Esophagus muscularis mucosa (tissue), 3 donors: ENCODE measurements at regions not wholly inside any gene's neighbourhood (a gene's known extent, or its start where the extent isn't known, plus 50 kb on each side); places are given as distances from the start of the nearest gene placed in this dataset.

Source experiments
- CTCF ChIP-seq, 3 experiments: fragments of 200-600 bp in 2 of 3; fragments of 450-650 bp in 1 of 3; sonication (generic) in 2 of 3; IDR thresholded peaks; one replicate each; pipeline ENCODE4 v1.5.1; 2017 to 2019; ENCODE audit warnings: antibody characterized with exemption in 3 of 3, mild to moderate bottlenecking in 2 of 3, moderate library complexity in 1 of 3
- POLR2A ChIP-seq: fragments of 450-650 bp; IDR thresholded peaks from one replicate; pipeline ENCODE4 v1.6.1; 2017; ENCODE audit warnings: antibody characterized with exemption, moderate library complexity, mild to moderate bottlenecking, low read depth

GRCh38 chr6:8507286-8507685 is 71.9 kb upstream of the SLC35B3 start:
- TF ChIP-seq CTCF (IDR thresholded peaks at IDR 0.05) (no peak), POLR2A (no peak)
